Fibroblast of peridontal ligament (primary cell): ENCODE measurements at regions not wholly inside any gene's neighbourhood (a gene's known extent, or its start where the extent isn't known, plus 50 kb on each side); places are given as distances from the start of the nearest gene placed in this dataset.
"Not testable (repeated sequence)": the region's sequence is repeated elsewhere in the genome, so short reads cannot be mapped to it uniquely, and the experiment has no call there.

Experiments used
- DNase-seq: peaks from one replicate; pipeline ENCODE4 v3.0.0-alpha.2; 2010; ENCODE audit errors: extremely low read depth

DNA sequence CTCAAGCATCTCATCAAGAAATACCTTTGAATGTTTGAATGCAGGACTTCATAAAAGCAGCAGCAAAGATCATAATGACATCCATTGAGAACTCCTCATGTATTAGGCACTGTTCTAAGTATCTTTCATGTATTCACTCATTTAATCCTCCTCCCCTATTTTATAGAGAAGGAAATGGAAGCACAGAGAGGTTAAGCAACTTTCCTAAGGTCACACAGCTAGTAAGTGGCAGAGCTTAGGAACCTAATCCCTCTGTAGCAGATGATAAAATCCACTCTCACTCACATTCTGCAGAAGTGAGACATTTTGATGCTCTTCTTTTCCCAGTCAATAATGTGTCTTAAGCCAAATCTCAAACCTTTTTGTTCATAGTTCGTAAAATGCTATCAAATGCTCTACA, 350.8 kb upstream of the C16orf82 start:
- DNase-seq: no peak

DNA sequence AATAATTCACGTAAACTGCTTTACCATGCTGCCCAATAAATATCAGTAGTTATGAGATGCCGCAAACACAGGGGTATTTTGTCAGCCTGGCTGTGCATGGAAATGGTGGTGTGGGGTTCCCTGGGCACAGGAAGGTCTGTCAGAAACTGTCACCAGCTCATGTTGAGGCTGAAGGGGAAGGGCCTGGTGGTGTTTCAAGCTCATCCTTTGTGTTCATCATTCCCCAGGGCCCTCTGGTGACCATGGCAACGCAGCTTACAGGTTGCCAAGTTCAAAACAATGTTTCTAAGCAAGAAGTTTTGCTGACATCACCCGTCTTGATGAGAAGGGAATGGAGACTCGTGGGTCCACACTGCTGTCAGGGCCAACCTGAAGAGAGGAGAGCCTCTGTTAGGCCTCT, 348.9 kb upstream of the C16orf82 start:
- no peak for DNase-seq

- no peak for DNase-seq
These were observed 345.4 kb upstream of the C16orf82 start for GRCh38 chr16:26721290-26721689.

- DNase-seq: not testable (repeated sequence)
These were observed 344.8 kb upstream of the C16orf82 start for GRCh38 chr16:26721957-26722356.

- DNase-seq: no peak
These were observed 342.5 kb upstream of the C16orf82 start for GRCh38 chr16:26724189-26724588.

DNA sequence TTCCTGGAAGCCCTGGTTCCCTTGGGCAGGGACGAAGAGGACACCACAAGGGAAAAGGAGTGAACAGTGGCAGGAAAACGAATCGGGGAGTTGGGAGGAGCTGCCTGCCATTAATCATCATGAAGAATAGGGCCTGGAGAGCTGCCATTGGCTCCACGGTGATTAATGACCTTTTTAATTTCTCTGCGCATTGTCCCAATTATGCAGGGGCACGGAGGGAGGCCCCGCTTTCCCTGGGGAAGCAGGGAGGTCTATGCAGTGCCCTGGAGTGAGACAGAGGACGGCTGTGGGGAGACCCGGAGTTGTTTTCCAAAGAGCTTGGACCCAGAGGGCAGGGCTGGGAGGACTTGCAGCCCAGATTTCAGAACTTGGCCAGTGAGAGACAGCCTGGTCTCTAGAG, 338.9 kb upstream of the C16orf82 start:
- no peak for DNase-seq

DNA sequence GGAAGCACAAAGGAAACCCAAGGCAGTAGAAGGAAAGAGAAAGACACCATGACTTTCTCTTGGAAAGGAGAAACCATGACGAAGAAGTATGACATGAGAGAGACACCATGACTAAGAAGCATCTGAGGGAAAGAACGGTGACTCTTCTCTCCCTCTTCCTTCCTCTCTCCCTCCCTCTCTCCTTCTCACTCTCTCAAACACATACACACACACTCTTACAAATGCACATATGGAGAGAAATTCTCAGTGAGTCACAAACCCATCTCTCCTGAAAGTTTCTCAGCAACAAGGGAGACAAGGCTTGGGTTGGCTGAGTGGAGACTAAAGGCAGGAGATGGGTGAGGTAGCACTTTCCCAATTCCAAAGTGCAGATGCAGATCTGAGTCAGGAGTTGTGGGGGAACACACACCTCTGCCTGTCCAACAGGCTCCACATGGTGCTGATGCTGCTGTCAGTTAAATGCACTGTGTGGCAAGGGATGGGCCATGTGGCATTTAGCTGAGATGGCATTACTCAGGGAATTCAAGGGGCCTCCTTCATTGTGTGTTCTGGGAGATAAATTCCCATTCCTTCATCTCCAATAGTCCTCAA, 336.7 kb upstream of the C16orf82 start:
- no peak for DNase-seq

DNA sequence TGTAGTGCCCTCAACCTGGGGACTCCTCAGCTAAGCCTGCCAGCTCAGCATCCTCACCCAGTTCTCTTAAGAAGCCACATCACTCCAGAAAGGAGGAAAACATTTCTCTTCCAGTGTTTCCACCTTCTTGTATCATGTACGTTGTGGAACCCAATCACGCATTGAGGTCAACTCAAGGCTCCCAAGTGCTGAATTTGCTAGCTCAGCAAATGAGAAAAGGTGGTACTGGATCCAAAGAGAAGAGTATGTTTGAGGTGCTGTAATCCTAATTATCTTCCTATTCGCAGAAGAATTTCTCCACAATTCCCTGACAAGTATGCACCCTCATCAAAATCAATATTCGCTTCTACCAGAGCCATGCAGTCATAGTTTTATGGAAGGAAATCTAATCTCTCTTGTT, 335.0 kb upstream of the C16orf82 start:
- no peak for DNase-seq

DNA sequence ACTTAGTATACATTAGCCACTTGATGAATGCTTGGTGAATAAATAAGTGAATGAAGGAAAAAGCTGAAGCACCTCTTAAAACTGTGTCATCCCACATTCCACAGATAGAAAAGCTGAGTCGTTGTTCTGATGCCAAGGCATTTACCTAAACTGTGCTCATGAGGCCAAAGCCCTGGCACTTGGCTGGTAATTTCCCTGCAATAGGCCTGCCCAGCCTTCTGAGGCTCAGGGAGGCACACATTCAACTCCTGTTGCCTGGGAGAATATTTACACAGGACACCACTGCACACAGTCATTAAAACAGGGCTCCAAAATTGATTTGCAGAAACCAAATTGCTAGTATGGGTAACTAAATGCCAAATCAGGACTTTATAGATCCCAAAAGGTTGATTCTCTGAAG, 333.0 kb upstream of the C16orf82 start:
- no peak for DNase-seq

DNA sequence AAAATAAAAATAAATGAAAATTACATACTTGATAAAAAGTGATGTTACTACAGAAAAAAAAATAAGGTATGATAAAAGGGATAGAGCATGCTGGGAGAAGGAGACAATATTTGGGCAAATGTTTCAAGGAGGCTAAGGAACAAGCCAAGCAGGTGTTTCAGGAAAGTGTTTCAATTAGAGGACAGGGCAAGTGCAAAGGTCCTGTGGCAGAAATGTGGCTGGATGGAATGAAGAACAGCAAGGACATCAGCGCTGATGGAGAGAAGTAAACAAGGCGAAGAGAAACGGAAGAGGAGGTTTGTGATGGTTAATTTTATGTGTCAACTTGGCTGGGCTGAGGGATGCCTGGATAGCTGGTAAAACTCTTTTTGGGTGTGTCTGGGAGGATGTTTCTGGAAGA, 331.2 kb upstream of the C16orf82 start:
- no peak for DNase-seq

DNA sequence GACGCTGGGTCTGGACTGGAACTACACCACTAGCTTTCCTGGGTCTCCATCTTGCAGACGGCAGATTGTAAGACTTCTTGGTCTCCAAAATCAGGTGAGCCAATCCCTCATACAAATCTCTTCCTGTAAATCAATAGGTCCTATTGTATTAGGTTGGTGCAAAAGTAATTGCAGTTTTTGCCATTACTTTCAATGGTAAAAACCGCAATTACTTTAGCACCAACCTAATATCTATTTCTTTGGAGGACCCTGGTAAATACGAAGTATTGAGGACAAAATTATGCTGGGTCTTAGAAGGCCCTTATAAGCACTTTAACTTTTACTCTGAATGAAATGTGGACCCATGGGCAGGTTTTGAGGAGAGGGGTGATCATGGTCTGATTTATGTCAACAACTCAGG, 330.6 kb upstream of the C16orf82 start:
- DNase-seq: no peak

DNA sequence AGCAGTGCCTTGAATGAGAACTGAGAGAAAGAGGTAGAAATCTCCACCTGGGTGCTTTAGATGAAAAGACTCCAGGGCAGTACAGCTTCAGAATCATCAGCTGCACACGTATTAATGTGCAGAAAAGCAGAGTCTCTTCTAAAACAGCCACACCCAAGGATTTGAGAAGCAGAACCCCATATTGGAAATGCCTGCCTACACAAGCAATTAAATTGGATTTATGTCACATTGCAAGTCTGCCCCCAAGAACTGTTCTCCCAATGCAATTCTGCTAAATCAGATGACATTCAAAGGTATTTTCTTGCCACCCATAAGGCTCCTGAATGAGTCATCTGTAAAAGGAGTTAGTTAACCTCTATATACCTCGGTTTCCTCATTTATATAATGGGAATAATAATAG, 326.0 kb upstream of the C16orf82 start:
- no peak for DNase-seq

DNA sequence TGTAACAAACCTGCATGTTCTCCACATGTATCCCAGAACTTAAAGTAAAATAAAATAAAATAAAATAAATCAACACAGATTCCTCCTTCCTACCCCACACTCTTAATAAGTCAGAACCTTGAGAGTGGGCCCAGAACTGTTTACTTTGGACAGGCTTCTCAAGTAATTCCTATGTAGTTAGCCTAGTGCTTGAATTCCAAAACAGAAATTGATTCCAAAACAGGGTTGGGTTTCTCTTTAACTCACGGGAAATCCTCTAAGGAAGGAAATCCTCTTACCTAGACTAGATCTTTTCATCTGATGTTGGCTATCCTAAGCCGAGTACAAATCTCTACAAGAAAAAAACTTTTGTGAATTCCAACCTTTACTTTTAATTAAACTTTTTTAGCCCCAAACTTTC, 324.7 kb upstream of the C16orf82 start:
- DNase-seq: no peak

GRCh38 chr16:26744430-26744829, 322.3 kb upstream of the C16orf82 start:
- no peak for DNase-seq

DNA sequence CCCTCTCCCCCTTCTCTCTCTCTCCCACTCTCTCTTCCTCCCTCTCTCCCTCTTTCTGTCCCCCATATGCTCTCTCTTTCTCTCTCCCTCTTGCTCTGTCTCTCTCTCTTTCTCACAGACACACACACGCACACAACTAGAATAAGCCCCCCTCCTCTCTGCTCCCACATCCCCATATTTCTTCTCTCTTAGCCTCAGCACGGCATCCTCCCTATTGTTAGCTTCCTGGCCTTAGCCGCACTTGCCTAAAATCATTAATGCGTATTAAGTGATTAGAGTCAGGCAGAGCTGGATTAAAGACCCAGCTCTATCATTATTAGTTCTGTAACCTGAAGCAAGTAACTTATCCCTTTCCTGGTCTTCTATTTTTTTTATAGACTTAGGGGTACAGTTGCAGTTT, 319.0 kb upstream of the C16orf82 start:
- DNase-seq: no peak

- DNase-seq: no peak
These were observed 317.7 kb upstream of the C16orf82 start for GRCh38 chr16:26749072-26749471.

DNA sequence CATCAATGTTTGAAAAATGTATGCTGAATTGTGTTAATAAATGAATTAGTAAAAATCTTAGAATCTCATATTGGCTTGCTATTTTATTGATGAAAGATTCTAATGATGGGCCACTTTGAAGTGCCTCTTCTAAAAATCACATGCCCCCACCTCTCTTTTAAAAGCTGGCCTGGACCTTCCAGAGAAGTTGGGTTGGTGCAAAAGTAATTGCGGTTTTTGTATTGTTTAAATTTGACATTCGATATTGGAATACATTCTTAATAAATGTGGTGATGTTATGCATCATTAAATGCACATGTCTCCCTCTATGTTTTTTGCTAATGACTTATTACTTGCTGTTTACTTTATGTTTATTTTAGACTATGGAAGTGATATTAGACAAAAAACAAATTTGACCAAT, 314.6 kb upstream of the C16orf82 start:
- no peak for DNase-seq

GRCh38 chr16:26756633-26757032, 310.1 kb upstream of the C16orf82 start:
- DNase-seq: no peak

- DNase-seq: no peak
These were observed 304.1 kb upstream of the C16orf82 start for GRCh38 chr16:26762594-26762993.

DNA sequence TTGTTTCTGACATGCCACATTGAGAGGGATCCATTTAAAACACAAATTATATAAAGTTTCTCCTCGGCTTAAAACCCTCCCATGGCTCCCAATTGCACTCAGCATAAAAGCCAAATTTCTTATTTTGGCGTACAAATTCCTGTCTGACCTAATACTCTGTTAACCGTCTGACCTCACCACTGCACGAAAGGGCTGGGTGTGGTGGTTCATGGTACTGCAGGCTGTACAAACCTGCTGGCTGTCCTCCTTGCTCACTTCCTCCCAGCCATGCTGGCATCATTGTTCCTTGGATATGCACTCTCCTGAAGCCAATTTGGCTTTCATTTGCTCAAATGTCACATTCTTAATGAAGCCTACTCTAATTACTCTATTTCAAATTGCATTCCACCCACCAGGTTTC, 301.6 kb upstream of the C16orf82 start:
- DNase-seq: no peak

GRCh38 chr16:26768385-26769010, 298.2 kb upstream of the C16orf82 start:
- DNase-seq: no peak

DNA sequence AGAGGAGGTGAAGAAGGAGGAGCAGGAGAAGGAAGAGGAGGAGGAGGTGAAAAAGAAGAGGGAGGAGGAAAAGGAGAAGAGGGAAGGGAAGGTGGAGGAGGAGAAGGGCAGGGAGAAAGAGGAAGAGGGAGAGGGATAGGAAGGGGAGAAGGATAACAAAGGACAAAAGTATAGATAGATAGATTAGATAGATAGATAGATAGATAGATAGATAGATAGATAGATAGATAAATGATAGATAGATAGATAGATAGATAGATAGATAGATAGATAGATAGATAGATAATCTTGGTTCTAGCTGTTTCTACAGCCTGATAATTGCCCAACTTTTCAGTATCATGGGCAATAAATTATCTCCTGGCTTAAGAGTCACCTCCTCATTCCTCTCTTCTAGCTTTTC, 296.2 kb upstream of the C16orf82 start:
- DNase-seq: no peak

DNA sequence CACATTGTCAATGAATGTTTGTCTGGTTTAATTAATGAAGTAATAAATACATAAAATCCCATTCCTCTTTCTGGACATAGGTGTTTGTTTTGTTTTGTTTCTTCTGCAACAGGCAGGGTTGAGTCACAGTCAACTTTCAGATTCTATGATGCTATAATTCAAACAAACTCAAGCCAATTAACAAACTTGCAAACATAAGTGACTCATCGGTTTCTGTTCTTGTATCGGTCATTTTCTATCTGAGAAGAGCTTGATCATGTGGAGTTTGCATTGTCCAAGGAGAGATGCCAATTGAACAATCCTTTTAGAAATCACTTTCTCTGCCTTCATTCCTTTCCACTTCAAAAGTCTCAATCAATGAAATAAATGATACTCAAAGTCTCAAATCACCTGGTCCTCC, 294.2 kb upstream of the C16orf82 start:
- DNase-seq: no peak

GRCh38 chr16:26777821-26778220, 288.9 kb upstream of the C16orf82 start:
- DNase-seq: no peak
